Brain microvascular endothelial cell (primary cell): ENCODE measurements at regions not wholly inside any gene's neighbourhood (a gene's known extent, or its start where the extent isn't known, plus 50 kb on each side); places are given as distances from the start of the nearest gene placed in this dataset.

Source experiments
- DNase-seq: peaks from one replicate; pipeline ENCODE4 v3.0.0-alpha.2; 2020
- H3K27ac ChIP-seq: fragments of 250-450 bp; sonication (Bioruptor Pico); 2 replicates; pipeline ENCODE4 v1.5.1; 2020; ENCODE audit warnings: mild to moderate bottlenecking, moderate library complexity
- H3K27me3 ChIP-seq: fragments of 250-450 bp; sonication (Bioruptor Pico); replicated peaks from 2 replicates; pipeline ENCODE4 v1.5.1; 2020; ENCODE audit warnings: mild to moderate bottlenecking
- H3K36me3 ChIP-seq: fragments of 250-450 bp; sonication (Bioruptor Pico); replicated peaks from 2 replicates; pipeline ENCODE4 v1.5.1; 2020; ENCODE audit warnings: mild to moderate bottlenecking
- H3K4me3 ChIP-seq: 2 replicates; pipeline ENCODE4 v1.5.1; 2011; ENCODE audit warnings: low read depth, mild to moderate bottlenecking, control low read depth, low read length, moderate library complexity
- in situ Hi-C: cut with HindIII; loops from 2 replicates; pipeline ENCODE4 v1.10.0; 2017; ENCODE audit warnings: low sequenced_read_pairs, low pct_ligation_motif_present
- TF ChIP-seq, protein P1 (sequence below): IDR thresholded peaks from 2 replicates; pipeline ENCODE4 v1.5.1; 2011; ENCODE audit warnings: low read depth, mild to moderate bottlenecking, moderate library complexity, low read length, control low read depth, inconsistent platforms; ENCODE audit errors: missing control alignments

DNA sequence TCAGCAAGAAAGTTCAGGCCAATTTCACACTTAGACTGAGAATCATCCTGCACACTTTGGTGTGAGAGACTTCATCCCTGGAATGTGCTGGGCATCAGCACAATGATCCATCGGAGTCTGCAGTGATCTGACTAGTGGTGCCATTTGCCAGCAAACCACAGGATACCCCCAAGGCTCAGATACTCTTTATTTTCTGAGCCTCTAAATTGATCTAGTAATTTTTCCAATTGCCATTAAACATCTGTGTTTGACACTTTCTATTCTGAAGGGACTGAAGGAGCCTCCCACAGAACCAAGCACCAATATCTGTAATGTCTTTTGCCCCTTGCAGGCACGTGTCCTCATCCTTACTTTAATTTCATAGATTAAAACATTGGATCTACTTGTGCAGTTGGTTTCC, 485.3 kb upstream of the SMIM21 start:
- TF ChIP-seq, protein P1, sequence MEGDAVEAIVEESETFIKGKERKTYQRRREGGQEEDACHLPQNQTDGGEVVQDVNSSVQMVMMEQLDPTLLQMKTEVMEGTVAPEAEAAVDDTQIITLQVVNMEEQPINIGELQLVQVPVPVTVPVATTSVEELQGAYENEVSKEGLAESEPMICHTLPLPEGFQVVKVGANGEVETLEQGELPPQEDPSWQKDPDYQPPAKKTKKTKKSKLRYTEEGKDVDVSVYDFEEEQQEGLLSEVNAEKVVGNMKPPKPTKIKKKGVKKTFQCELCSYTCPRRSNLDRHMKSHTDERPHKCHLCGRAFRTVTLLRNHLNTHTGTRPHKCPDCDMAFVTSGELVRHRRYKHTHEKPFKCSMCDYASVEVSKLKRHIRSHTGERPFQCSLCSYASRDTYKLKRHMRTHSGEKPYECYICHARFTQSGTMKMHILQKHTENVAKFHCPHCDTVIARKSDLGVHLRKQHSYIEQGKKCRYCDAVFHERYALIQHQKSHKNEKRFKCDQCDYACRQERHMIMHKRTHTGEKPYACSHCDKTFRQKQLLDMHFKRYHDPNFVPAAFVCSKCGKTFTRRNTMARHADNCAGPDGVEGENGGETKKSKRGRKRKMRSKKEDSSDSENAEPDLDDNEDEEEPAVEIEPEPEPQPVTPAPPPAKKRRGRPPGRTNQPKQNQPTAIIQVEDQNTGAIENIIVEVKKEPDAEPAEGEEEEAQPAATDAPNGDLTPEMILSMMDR, result no peak
- H3K4me3 ChIP-seq, result no peak overlapping the region
- H3K27ac ChIP-seq, result no peak overlapping the region
- no peak for DNase-seq
- H3K27me3 ChIP-seq, result no peaks in the 10 kb centered on the region
- in situ Hi-C loops, result no loop called here
- H3K36me3 ChIP-seq, result no peaks in the 10 kb centered on the region

DNA sequence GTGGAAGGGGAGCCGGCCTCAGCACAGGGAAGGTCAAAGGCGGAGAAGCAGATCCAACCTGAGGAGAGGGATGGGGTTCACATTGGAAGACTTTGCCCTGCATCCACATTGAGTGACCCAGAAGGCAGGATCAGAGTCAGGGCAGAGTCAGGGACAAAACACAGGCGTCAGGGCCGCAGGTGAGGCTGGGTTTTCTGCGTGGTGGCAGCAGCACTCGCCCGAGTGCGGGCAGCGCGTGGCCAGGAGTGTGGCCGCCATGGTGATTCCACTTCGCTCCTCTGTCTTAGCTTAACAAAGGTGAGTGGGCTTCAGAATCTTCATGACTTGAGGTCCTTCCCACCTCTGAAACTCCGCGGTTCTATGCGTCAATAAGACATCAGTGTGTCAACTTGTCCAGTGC, 476.9 kb upstream of the SMIM21 start:
- Histone ChIP-seq H3K4me3 (no peak overlapping the region), H3K36me3 (no peaks in the 10 kb centered on the region), H3K27me3 (no peaks in the 10 kb centered on the region), H3K27ac (no peak overlapping the region)
- DNase-seq, result no peak
- in situ Hi-C loops, result no loop called here
- TF ChIP-seq, protein P1, result no peak

GRCh38 chr18:75898651-75899050, 471.1 kb upstream of the SMIM21 start:
- in situ Hi-C loops, result no loop called here

DNA sequence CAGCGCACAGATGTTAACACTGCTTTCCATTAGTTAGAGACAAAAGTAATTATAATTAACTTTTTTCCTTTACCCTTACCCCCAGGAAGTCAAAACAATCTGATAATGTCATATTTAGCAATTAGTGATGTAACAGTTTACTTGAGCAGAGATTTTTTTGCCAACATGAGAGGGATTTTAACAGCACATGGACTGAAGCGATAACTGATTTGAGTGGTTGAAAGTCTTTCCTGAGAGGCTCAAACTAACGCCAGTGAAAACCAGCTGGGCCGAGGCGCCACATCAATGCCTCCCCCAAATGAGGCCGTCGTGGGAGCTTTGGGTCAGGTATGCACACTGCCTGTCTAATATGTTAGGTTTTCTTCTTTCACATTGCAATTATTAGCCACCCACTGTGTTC, 469.9 kb upstream of the SMIM21 start:
- Histone ChIP-seq H3K27ac (no peak overlapping the region), H3K27me3 (no peaks in the 10 kb centered on the region), H3K36me3 (no peaks in the 10 kb centered on the region), H3K4me3 (no peak overlapping the region)
- no peak for DNase-seq
- in situ Hi-C loops, result no loop called here
- TF ChIP-seq, protein P1, result no peak

More at GRCh38 chr18:75898651-75899050, 471.1 kb upstream of the SMIM21 start:
- Histone ChIP-seq H3K27me3 (no peaks in the 10 kb centered on the region), H3K4me3 (no peak overlapping the region), H3K36me3 (no peaks in the 10 kb centered on the region), H3K27ac (no peak overlapping the region)
- no peak for DNase-seq
- TF ChIP-seq, protein P1, result no peak

DNA sequence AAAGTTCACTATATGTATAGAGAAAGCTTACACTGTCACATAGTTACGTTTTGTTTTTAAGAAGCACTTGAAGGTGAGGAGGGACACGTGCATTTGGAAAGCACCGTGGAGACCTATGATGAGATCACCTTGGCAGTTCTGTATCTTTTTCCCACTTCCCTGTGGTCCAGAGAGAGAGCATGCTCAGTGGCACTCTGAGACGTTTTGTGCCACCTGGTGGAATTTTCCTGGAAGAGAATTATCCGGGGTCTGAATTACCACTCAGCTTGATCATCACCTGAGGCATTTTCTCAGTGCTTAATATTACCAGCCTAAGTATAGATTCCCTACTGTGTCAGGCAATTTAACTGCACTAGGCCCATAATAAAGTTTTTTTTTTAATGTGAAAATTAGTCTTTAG, 469.4 kb upstream of the SMIM21 start:
- no peak overlapping the region for H3K4me3 ChIP-seq
- in situ Hi-C loops, result no loop called here
- TF ChIP-seq, protein P1, result no peak
- no peaks in the 10 kb centered on the region for H3K27me3 ChIP-seq
- no peak for DNase-seq
- H3K27ac ChIP-seq, result no peak overlapping the region
- no peaks in the 10 kb centered on the region for H3K36me3 ChIP-seq

GRCh38 chr18:75895135-75895534, 467.6 kb upstream of the SMIM21 start:
- Histone ChIP-seq H3K27me3 (no peaks in the 10 kb centered on the region), H3K27ac (no peak overlapping the region), H3K4me3 (no peak overlapping the region), H3K36me3 (no peaks in the 10 kb centered on the region)
- in situ Hi-C loops, result no loop called here
- TF ChIP-seq, protein P1, result no peak
- no peak for DNase-seq
